Stomach (tissue), 8 donors: ENCODE measurements at regions not wholly inside any gene's neighbourhood (a gene's known extent, or its start where the extent isn't known, plus 50 kb on each side); places are given as distances from the start of the nearest gene placed in this dataset.

Experiments
- DNase-seq, 2 donors: peaks; one replicate each; pipeline versions ENCODE4 v3.0.0 to v3.0.0-alpha.2; 2013 to 2019
- H3K27ac ChIP-seq, 5 donors: fragments of 200-600 bp in 4 of 5; sonication (generic) in 4 of 5; one replicate each; pipeline ENCODE4 v1.5.1; 2013 to 2019; ENCODE audit warnings: mild to moderate bottlenecking in 1 of 5, moderate library complexity in 1 of 5
- H3K27me3 ChIP-seq, 3 donors: fragments of 200-600 bp; sonication (generic); one replicate each; pipeline ENCODE4 v1.5.1; 2017 to 2019; ENCODE audit warnings: mixed run types in 1 of 3
- H3K36me3 ChIP-seq, 4 donors: fragments of 200-600 bp; sonication (generic); 1 replicate in 3 of 4; 2 replicates in 1 of 4; pipeline ENCODE4 v1.5.1; 2016 to 2019
- H3K4me1 ChIP-seq, 4 donors: fragments of 200-600 bp; sonication (generic); one replicate each; pipeline ENCODE4 v1.5.1; 2016 to 2019
- H3K4me3 ChIP-seq, 4 donors: fragments of 200-600 bp; sonication (generic) in 3 of 4; one replicate each; pipeline ENCODE4 v1.5.1; 2016 to 2019; ENCODE audit warnings: mild to moderate bottlenecking in 1 of 4
- H3K9me3 ChIP-seq, 4 donors: fragments of 200-600 bp; sonication (generic); one replicate each; pipeline ENCODE4 v1.5.1; 2016 to 2019
- EP300 ChIP-seq: sonication (generic); formaldehyde crosslinking; IDR thresholded peaks from one replicate; pipeline ENCODE4 v1.6.1; 2017; ENCODE audit warnings: antibody characterized with exemption
- POLR2A ChIP-seq, 4 donors: fragments of 450-650 bp; IDR thresholded peaks; one replicate each; pipeline ENCODE4 v1.6.1; 2016; ENCODE audit warnings: antibody characterized with exemption in 4 of 4, control low read depth in 2 of 4, mild to moderate bottlenecking in 1 of 4, moderate library complexity in 1 of 4
- POLR2AphosphoS5 ChIP-seq, 3 donors: sonication (generic); formaldehyde crosslinking; IDR thresholded peaks; one replicate each; pipeline ENCODE4 v1.6.1; 2016; ENCODE audit warnings: antibody characterized with exemption in 3 of 3
- WGBS, 5 donors: extraction: QIAGEN DNeasy Blood & Tissue Kit in 3 of 5; methylation state at CpG; one replicate each; pipeline versions ENCODE4 v1.1.5 to v1.1.7; 2013 to 2018; 5-methylcytosine and 5-hydroxymethylcytosine counted together
- intact Hi-C: fragments of 100-400 bp; cut with DNase I; formaldehyde crosslinking; loops from one replicate; pipeline ENCODE4 v1.15.1; 2023; ENCODE audit warnings: low total_unique reads
- TF ChIP-seq, protein P1 (sequence below), 7 experiments: fragments of 450-650 bp in 4 of 7; fragments of 200-600 bp in 3 of 7; sonication (generic) in 3 of 7; IDR thresholded peaks; one replicate each; pipeline ENCODE4 v1.5.1; 2016 to 2019; ENCODE audit warnings: antibody characterized with exemption in 7 of 7, control low read depth in 2 of 7, mild to moderate bottlenecking in 1 of 7
- donor health status: healthy with polysubstance abuse.
- donor health status: Bipolar disorder and iron deficiency.
- donor health status: healthy.

DNA sequence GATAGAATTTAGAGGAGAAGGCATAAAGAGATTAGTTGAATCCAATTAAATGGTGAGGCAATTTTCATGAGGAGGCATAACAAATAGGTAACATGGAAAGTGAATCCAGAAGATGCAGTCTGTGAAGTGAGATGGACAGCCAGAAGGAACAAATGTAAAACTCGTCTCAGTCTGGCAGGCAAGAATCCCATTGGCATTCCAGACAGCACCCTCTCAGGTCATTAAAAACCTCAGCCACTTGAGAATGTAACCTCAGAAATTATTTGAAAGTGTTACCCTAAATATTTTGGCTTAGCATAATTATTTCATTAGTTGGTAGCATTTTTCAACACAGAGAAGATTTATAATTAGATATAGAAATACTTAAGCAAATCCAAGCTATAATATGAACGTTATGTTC lies 342.3 kb downstream of the LRRC3B start:
- Histone ChIP-seq H3K4me3 (no peak overlapping the region), H3K27me3 (no peaks in the 10 kb centered on the region), H3K27ac (no peak overlapping the region), H3K9me3 (no peaks in the 10 kb centered on the region), H3K36me3 (no peaks in the 10 kb centered on the region), H3K4me1 (no peaks in the 10 kb centered on the region)
- TF ChIP-seq EP300 (no peak), POLR2A (IDR thresholded peaks at IDR 0.05) (no peak), POLR2AphosphoS5 (IDR thresholded peaks at IDR 0.05) (no peak)
- TF ChIP-seq, protein P1, sequence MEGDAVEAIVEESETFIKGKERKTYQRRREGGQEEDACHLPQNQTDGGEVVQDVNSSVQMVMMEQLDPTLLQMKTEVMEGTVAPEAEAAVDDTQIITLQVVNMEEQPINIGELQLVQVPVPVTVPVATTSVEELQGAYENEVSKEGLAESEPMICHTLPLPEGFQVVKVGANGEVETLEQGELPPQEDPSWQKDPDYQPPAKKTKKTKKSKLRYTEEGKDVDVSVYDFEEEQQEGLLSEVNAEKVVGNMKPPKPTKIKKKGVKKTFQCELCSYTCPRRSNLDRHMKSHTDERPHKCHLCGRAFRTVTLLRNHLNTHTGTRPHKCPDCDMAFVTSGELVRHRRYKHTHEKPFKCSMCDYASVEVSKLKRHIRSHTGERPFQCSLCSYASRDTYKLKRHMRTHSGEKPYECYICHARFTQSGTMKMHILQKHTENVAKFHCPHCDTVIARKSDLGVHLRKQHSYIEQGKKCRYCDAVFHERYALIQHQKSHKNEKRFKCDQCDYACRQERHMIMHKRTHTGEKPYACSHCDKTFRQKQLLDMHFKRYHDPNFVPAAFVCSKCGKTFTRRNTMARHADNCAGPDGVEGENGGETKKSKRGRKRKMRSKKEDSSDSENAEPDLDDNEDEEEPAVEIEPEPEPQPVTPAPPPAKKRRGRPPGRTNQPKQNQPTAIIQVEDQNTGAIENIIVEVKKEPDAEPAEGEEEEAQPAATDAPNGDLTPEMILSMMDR (IDR thresholded peaks at IDR 0.05): no peak
- no peak for DNase-seq
- 73 to 96% (median 79%) methylated on average over 2 of the region's 2 CpGs for WGBS, 5 donors
- intact Hi-C loops: no loop called here

DNA sequence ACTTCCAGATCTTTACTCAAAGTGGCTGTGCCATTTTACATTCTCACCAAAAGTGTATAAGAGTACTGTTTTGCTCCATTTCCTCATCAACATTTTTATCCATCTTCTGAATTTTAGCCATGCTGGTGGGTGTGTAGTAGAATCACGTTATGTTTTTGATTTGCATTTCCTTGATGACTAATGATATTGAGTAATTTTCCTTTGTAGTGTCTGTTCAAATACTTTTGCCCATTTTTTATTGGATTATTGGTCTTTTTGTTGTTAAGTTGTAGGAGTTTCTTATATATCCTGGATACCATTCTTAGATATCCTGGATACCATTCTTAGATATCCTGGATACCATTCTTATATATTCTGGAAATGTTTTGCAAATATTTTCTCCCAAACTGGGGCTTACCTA lies 344.9 kb downstream of the LRRC3B start:
- no peak overlapping the region for H3K4me3 ChIP-seq
- H3K4me1 ChIP-seq: no peaks in the 10 kb centered on the region
- intact Hi-C loops: no loop called here
- no peak overlapping the region for H3K27ac ChIP-seq
- no peaks in the 10 kb centered on the region for H3K27me3 ChIP-seq
- no peaks in the 10 kb centered on the region for H3K36me3 ChIP-seq
- DNase-seq: no peak
- WGBS, 5 donors: 63 to 76% (median 71%) methylated on average over 1 of the region's 1 CpG
- no peaks in the 10 kb centered on the region for H3K9me3 ChIP-seq
- TF ChIP-seq POLR2A (IDR thresholded peaks at IDR 0.05) (no peak), EP300 (no peak), POLR2AphosphoS5 (IDR thresholded peaks at IDR 0.05) (no peak)
- TF ChIP-seq, protein P1 (IDR thresholded peaks at IDR 0.05): no peak

DNA sequence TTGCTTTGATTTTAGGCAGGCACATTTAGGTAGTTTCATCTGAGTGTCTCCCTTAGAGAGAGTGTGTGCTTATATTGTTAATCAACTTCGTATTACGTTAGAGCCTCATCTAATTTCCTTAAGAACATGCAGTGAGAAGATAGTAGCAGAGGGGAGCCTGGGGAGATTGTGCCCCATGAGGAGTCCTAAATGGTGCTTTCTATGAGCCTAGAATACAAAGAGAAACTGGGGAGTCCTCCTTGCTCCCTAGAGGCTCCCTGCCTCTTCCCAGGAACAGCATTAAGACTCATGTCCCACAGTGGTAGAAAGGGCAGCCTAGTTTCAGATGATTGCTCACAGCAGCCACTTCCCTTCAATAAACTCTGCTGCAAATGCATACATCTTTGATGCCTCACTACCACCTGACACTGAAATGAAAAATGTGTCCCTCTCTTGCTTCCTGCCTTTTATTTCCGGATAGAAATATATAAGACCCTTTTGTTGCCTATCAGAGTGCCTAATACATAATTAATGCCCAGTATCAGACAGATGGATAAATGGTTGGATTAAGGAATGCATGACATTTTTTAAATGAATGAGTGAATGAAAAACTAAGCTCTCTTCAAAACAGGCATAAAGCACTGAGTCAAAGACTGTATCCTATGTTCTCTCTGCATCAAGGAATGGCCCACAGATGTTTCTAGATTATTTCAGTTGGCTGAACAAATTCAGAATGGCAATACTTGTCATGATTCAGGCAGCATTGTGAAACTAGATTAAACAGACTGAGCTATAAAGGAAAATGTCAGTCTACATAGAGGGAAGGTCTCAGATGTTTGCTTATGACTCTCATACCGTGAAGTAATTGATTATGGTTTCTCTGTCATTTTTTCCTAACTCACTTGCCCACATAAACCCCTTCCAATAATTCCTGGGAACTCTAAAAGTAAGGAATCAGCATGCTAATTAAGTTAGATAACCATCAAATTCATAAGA lies 362.1 kb downstream of the LRRC3B start:
- intact Hi-C loops: no loop called here
- no peak overlapping the region for H3K27ac ChIP-seq
- H3K4me3 ChIP-seq: no peak overlapping the region
- H3K36me3 ChIP-seq: no peaks in the 10 kb centered on the region
- H3K9me3 ChIP-seq: no peaks in the 10 kb centered on the region
- DNase-seq: no peak
- H3K4me1 ChIP-seq: no peaks in the 10 kb centered on the region
- no peak for TF ChIP-seq POLR2A (IDR thresholded peaks at IDR 0.05)
- no peaks in the 10 kb centered on the region for H3K27me3 ChIP-seq
- 49 to 66% (median 57%) methylated on average over 4 of the region's 4 CpGs for WGBS, 5 donors

DNA sequence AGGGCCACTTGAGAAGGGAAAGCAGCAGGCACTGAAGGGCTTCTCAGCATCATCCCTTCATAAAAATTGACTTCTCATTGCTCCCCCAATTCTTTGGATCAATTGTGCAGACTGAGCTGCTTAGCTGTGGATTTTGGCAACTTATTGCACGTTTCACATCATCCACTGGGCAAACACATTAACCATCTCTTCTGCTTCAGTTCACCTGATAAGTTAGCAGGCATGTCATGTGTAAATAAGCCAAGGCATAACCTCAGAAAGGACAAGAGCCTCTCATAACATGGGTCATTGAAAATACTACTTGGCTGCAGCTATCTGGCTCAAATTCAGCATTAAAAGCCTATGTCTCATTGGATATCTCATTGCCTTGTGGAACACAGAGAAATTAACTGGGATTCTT lies 366.5 kb downstream of the LRRC3B start:
- no peaks in the 10 kb centered on the region for H3K4me1 ChIP-seq
- intact Hi-C loops: no loop called here
- no peak overlapping the region for H3K4me3 ChIP-seq
- H3K27me3 ChIP-seq: no peaks in the 10 kb centered on the region
- peak in 1 of 2 donors; percentile 12 for DNase-seq
- 34 to 57% (median 47%) methylated on average over 1 of the region's 1 CpG for WGBS, 5 donors
- no peak overlapping the region for H3K27ac ChIP-seq
- H3K36me3 ChIP-seq: no peaks in the 10 kb centered on the region
- TF ChIP-seq POLR2A (IDR thresholded peaks at IDR 0.05): no peak
- TF ChIP-seq, protein P1 (IDR thresholded peaks at IDR 0.05): no peak
- H3K9me3 ChIP-seq: no peaks in the 10 kb centered on the region

DNA sequence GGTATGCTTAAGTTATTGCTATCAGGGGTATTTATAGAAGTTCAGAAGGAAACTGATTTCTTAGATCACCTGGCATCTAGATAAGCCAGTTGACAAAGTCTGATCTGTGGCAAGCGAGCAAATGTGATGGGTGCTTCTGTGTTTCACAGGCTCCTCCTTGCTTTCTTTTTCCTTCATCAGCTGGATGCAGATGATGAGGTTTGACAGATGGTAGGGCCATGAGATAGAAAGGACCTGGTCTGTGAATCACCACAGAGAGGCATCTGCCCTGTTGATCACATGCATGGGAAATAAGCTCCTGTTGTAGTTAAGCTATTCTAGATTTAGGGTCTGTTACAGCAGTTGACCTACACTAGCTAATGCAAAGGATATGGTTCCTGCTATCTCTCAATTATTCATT lies 372.0 kb downstream of the NEK10 start:
- H3K4me3 ChIP-seq: no peak overlapping the region
- intact Hi-C loops: no loop called here
- no peaks in the 10 kb centered on the region for H3K36me3 ChIP-seq
- TF ChIP-seq POLR2AphosphoS5 (IDR thresholded peaks at IDR 0.05) (no peak), POLR2A (IDR thresholded peaks at IDR 0.05) (no peak), EP300 (no peak)
- TF ChIP-seq, protein P1 (IDR thresholded peaks at IDR 0.05): no peak
- H3K9me3 ChIP-seq: no peaks in the 10 kb centered on the region
- DNase-seq: no peak
- H3K27ac ChIP-seq: no peak overlapping the region
- 66 to 91% (median 81%) methylated on average over 1 of the region's 1 CpG for WGBS, 5 donors
- H3K27me3 ChIP-seq: no peaks in the 10 kb centered on the region
- no peaks in the 10 kb centered on the region for H3K4me1 ChIP-seq
